ENCODE measurements at regions not wholly inside any gene's neighbourhood (a gene's known extent, or its start where the extent isn't known, plus 50 kb on each side); places are given as distances from the start of the nearest gene placed in this dataset.

DNA sequence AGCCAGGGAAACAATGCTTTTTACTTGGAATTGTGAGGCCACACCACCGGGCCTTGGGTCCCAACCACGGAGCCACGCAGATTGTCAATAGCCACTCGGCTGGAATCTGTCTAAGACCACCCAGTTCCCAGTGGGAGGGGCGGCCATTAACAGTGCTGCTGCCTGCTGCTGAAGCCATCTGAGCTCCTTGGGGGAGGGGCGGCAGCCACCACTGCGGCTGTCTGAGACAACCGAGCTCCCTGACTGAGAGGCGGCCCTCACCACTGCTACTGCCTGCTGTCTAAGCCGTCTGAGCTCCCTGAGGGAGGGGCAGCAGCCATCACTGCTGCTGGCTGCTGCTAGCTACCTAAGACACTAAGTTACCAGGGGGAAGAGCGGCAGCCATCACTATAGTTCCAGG is 64.3 kb downstream of the DMRTA2 start:
- DNase-seq = no peak
- TF ChIP-seq GATA1 (IDR thresholded peaks at IDR 0.05; ENCODE audit: low read depth, low read length) (no peak), POLR2A (IDR thresholded peaks at IDR 0.05; ENCODE audit: low read length) (no peak)

DNA sequence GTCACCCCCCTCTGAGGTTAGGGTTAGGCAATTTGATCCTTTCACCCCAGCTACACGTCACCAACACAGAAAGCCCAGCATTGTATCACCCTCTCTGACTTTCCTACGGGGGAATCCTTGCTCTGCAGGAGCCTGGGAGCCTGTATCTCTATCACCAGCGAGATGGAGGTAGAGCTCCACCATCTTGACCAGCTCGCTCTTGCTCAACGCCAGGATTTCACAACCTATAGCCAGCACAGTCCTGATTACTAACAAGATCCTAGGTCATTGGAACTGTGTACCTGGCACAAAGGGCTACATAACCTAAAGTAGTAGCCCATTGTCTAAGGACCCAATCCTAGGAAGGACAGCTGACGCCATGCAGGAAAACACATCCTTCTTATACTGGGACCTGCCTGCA is 66.1 kb downstream of the DMRTA2 start:
- TF ChIP-seq GATA1 (IDR thresholded peaks at IDR 0.05; ENCODE audit: low read depth, low read length) (no peak), POLR2A (IDR thresholded peaks at IDR 0.05; ENCODE audit: low read length) (no peak)
- no peak for DNase-seq

DNA sequence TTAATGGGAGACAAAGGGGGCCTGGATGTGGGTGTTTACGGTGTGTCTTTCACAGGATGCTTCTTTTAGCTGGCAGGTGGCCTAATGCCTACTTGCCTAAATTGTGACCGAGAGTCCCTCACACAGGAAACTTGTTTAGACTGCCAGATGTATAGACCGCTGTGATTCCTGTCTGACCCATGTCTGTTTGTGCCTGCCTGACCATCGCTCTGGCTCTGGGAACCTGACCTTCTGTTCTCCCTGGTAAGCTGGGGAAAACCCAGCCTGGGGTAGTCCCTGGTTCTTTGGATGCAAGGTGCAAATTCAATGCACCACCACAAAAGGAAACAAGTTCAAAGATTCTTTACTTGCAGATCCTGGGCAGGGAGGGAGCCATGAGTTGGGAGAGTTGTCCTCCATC is 68.4 kb downstream of the DMRTA2 start:
- no peak for DNase-seq
- TF ChIP-seq POLR2A (IDR thresholded peaks at IDR 0.05; ENCODE audit: low read length) = no peak
- no peak for TF ChIP-seq GATA1 (IDR thresholded peaks at IDR 0.05; ENCODE audit: low read depth, low read length)

DNA sequence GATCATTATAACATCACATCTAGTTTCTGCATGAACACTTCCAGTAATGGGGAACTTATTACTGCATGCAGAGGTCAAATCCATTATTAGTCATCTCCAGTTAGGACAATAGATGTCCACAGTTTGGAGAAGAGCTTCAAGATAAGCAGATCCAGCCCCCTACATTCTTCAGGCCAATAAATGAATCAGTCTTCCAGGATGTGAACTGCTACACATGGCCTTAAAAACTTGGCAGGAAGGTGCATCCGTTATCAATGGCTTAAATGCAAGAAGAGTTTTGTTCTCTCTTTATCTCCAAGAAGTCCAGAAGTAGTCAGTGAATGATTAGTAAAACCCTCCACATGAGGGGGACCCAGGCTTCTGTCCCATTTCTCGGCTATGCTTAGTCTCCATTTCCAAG is 70.8 kb downstream of the DMRTA2 start:
- TF ChIP-seq GATA1 (IDR thresholded peaks at IDR 0.05; ENCODE audit: low read depth, low read length) (no peak), POLR2A (IDR thresholded peaks at IDR 0.05; ENCODE audit: low read length) (no peak)
- no peak for DNase-seq

DNA sequence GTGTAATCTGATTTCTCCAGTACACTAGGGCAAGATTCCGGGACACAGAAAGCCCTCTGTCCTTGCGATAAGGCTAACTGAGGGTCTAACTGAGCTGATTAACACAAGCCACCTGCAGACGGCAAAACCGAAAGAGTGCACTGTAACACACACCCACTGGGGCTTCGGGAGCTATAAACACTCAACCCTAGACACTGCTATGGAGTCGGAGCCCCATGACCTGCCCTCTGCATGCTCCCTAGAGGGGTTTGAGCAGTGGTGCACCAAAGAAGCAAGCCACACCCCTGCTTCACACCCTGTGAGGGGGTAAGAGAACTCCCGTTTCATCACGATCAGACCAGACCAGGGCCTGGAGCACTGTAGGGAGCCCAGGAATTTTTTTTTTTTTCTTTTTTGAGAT is 72.4 kb downstream of the DMRTA2 start:
- DNase-seq = no peak
- TF ChIP-seq POLR2A (IDR thresholded peaks at IDR 0.05; ENCODE audit: low read length) = no peak

DNA sequence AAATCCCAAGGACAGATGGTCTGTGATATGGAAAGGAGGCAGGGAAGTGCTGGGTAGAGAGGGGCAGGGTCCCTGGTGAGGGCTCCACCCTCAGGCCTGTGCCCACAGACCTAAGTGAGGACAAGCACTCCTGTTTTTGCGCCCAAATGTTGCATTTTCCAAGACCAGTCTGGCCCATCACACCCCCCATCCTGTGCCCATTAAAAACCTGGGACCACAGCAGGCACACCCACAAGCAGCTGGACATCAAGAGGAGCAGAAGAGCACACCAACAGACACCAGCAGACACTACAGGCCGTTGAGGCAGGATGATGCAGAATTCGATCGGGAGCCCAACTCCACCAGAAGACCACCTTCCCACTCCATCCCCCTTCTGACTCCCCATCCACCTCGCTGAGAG is 72.8 kb downstream of the DMRTA2 start:
- no peak for DNase-seq

DNA sequence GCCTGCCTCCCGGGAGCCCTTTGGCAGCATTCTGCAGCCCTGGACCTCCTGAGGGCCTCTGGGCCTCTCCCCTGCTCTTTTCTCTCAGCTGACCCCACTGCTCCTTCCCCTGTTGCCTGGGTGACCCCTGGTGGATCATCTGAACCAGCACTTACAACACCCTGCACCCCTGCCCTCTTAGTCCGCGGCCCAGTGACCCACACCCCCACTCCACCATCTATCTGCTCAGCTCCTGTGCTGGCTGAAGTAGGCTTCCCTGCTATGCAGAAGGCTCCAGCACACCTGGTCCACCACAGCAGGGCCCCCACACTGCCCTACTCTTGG is 74.0 kb downstream of the DMRTA2 start:
- TF ChIP-seq GATA1 (IDR thresholded peaks at IDR 0.05; ENCODE audit: low read depth, low read length) = no peak
- TF ChIP-seq POLR2A (IDR thresholded peaks at IDR 0.05; ENCODE audit: low read length) = no peak
- no peak for DNase-seq

More for the DNA sequence above, 72.8 kb downstream of the DMRTA2 start:
- TF ChIP-seq POLR2A (IDR thresholded peaks at IDR 0.05; ENCODE audit: low read length) (no peak), GATA1 (IDR thresholded peaks at IDR 0.05; ENCODE audit: low read depth, low read length) (no peak)

DNA sequence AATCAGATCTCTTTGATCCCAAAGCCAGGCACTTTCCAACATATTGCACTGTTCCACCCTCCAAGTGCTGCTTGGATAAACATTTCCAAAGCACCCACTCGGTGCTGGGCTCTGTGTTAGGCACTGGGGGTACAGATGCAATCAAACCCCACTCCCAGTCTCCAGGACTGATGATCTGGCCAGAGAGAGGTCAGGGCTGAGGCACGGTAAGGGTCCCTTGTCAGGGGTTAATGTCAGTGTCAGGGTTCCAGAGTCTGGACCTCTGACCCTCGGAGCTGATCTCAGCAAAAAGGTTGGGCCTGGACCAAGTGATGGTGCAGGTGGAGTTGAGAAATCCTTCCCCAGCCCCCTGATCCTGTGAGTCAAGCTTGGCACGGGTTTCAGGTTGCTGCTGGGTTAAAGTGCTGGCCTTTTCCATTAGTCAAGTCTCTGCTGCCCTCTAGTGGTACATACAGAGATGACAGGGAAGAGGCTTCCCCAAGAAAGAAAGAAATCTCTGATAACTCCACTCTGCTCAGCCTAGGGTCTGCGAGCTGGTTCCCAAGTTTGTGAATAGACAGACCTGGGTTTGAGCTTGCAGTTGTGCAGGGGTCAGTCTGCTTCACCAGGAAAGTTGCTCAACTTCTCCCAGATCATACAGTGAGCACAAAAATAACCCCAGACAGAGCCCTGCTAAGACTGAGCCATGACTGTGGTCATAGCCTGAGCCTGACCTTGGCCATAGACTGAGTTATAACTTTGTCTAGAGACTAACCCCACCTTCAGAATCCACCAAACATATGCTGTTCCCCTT is 74.6 kb downstream of the DMRTA2 start:
- peak; percentile 52 to 74 for DNase-seq
- no peak for TF ChIP-seq POLR2A (IDR thresholded peaks at IDR 0.05; ENCODE audit: low read length)

DNA sequence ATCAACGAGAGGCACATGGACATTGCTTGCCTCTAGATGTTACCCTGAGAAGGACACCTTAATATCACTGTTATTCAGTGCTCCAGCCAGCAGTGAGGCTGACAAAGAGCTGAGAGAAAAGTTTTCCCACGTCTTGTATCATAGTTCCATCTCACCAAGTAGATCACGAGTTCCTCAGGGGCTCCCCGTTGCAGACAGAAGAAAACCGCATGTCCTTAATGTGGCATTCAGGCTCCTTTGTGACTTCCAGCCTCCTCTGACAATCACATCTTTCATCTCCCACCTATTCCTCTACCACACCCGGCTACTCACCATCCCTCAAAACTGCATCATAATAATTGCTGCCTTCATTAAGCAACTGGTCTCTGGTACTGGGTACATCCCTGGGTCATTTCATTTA is 75.3 kb downstream of the DMRTA2 start:
- TF ChIP-seq GATA1 (IDR thresholded peaks at IDR 0.05; ENCODE audit: low read depth, low read length) (no peak), POLR2A (IDR thresholded peaks at IDR 0.05; ENCODE audit: low read length) (no peak)
- no peak for DNase-seq

DNA sequence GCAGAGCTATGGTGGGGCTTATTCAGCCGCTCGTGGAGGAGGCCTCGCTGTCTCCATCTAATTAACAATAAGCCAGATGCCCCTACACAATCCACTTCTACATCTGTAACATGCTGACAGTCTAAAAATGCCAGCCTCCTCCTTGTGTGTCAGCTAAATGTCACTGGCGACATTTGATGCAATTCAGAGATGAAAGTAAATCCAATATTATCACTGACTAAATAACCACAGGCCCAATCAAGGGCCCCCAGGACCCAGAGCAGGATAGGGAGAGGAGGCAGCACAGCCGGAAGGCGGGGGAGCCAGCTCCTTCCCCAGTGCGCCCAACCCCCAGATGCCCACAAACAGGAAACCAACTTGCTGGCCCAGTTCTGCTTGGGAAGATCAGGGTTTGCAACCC is 76.6 kb downstream of the DMRTA2 start:
- TF ChIP-seq GATA1 (IDR thresholded peaks at IDR 0.05; ENCODE audit: low read depth, low read length) (no peak), POLR2A (IDR thresholded peaks at IDR 0.05; ENCODE audit: low read length) (no peak)
- no peak for DNase-seq

DNA sequence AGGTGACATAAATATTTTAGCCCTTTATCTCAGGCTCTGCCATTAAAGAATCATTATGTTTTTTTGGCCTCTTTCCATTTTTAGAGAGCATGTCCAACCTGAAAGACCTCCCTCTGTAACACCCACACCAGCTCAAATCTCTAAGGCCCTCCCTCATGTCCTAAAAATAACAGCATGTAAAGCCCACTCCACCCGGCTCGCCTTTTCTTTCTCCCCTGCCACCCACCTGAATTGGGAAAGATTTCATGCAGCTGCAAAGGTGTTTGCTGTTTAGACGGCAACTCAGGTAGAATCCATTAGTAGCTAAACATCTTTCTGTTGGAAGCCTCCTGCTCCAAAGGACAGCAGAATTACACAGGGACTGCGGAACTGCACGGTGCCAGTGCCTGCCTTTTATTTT is 79.9 kb downstream of the DMRTA2 start:
- DNase-seq = no peak
- no peak for TF ChIP-seq GATA1 (IDR thresholded peaks at IDR 0.05; ENCODE audit: low read depth, low read length)
- TF ChIP-seq POLR2A (IDR thresholded peaks at IDR 0.05; ENCODE audit: low read length) = no peak

DNA sequence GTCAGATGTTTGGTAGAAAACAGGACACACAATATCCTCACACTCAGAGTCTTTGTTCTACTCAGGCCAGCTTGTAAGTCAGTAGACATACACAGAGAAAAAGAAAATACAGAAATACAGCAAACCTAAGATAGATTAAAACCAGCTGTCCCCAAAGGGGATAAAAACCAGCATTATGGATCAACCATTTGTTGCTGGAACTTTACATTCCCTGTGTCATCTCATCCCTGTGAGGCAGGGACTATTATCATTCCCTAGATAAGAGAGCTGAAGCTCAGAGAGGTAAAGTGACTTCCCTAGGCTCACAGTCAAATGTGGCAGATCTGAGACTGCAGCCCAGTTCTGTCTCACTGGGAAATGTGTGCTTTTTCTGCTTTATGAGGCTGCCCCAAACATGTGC is 80.7 kb downstream of the DMRTA2 start:
- TF ChIP-seq POLR2A (IDR thresholded peaks at IDR 0.05; ENCODE audit: low read length) = no peak
- TF ChIP-seq GATA1 (IDR thresholded peaks at IDR 0.05; ENCODE audit: low read depth, low read length) = no peak

DNA sequence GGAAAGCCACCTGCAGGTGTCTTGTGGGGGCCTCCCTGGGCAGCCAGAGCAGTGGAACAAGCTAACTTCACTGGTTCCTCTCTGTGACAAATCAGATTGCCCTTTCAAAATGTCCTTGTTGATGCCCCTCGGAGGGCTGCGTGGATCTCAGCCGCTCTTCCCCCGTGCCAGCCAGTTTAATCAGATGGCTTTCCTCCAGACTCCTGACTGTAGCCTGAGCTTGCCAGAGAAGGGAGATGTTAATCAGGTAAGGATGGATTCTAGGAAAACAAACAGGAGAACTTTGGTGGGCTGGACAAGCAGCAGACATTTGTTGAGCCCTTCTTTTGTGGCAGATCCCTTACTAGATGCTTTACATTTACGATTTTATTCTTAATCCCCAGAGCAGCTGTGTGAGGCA is 88.2 kb downstream of the DMRTA2 start:
- no peak for DNase-seq
- TF ChIP-seq GATA1 (IDR thresholded peaks at IDR 0.05; ENCODE audit: low read depth, low read length) (no peak), POLR2A (IDR thresholded peaks at IDR 0.05; ENCODE audit: low read length) (no peak)

More for the DNA sequence above, 80.7 kb downstream of the DMRTA2 start:
- no peak for DNase-seq

DNA sequence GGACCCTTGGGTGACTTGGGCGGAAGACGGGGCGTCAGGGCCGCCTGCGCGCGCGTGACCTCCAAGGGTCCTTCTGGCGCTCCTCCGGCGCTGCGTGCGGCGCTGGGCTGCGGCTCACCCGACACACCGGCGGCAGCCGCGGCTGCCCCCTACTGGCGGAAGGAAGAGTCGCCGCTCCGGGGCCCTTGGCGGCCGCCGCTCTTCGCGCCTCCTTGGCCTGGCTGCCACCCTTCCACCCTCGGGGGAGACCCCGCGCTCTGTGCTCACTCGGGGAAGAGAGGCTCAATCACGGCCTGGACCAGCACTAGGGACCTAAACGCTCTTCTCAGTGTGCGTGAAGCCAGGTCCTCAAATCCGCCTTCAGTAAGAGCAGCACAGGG is 89.7 kb downstream of the DMRTA2 start:
- TF ChIP-seq POLR2A (IDR thresholded peaks at IDR 0.05; ENCODE audit: low read length) (no peak), GATA1 (IDR thresholded peaks at IDR 0.05; ENCODE audit: low read depth, low read length) (no peak)
- DNase-seq = peak; percentile 71 to 80

DNA sequence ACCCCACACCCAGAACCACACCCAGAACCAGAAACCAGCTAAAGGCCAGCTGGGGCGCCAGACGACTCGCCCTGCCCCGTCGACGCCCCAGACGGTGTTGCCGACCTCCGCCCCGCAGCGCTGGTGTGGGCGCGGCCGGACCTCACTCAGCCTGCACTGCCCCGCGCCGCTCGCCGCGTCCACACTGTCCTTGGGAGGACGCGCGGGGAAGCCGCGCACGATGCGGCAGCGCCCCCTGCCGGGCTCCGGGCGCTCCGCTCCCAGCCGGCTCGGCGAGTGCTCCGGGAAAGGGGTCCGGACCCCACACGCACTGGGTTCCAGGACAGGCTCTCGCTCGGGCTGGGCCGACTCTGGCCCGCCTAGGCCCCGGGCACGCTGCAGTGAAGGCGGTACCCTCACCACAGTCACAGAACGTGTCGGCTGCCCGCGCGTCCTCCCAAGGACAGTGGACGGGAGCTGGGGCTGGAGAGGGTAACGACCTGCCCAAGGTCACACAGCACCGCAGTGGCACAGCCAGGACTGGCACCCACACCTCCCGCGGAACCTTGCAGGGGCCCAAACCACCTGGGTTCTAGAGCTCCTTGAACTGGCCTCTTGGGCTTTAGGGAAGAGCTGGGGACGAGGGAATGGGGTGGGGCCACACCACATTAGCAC is 90.2 kb downstream of the DMRTA2 start:
- DNase-seq = peak; percentile 71 to 78
- TF ChIP-seq GATA1 (IDR thresholded peaks at IDR 0.05; ENCODE audit: low read depth, low read length) (no peak), POLR2A (IDR thresholded peaks at IDR 0.05; ENCODE audit: low read length) (no peak)
